ENCODE measurements at regions not wholly inside any gene's neighbourhood (a gene's known extent, or its start where the extent isn't known, plus 50 kb on each side); places are given as distances from the start of the nearest gene placed in this dataset.
"Not testable (repeated sequence)": the region's sequence is repeated elsewhere in the genome, so short reads cannot be mapped to it uniquely, and the experiment has no call there.

DNA sequence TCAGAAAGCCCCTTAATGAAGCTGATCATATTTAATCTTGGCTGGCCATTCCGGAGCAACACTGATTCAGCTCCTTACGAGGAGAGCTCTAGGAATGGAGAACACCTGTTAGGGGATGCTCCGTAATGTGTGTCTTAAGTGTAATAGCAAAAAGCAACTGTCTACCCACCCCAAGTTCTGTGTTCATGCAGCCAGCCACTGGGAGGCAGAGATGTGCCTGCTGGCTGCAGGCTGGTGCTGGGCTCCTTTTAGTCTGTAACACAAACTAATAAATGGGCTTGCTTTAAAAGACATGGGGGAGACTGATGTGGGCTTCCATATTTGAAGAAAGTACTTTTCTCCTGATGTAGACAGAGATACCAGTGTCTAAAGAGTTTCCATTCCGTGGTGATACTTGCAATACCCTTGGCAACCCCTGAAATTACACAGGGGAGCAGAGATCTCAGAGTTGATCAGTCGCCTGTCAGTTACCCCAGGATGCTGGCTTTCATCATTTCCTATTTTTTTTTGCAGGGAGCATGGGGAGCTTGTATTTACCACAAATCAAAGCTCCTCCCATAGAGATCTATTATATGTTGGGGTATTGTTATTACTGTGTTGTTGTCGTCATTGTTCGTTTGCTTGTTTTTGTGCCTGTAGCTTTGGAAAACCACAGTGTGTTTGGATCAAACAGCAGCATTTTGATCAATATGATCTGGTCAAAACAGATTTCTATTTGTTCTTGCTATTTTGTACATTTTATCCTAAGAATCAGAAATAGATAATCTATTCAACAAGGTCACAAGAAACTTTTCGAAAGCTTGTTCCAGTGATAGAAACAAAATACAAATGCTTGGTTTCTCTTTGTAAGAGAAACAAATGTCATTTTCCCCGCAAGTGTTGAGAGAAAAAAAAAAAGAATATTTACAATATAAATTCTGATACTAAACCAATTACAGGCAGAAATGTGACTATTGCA, 65.8 kb downstream of the MTX3 start:
- DNase-seq, result no peak

DNA sequence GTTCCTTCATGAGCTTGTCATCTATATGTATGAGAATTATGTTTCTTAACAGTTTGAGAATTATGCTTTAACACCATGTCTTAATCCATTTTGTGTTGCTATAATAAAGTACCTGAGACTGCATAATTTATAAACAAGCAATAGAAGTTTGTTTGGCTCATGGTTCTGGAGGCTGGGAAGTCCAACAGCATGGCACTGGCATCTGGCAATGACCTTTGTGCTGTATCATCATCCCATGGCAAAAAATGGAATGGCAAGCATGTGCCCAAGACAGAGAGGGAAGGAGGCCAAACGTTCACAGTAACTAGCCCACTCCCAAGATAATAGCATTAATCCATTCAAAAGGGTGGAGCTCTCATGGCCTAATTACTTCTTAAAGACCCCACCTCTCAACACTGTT, 67.6 kb downstream of the MTX3 start:
- DNase-seq, result no peak

DNA sequence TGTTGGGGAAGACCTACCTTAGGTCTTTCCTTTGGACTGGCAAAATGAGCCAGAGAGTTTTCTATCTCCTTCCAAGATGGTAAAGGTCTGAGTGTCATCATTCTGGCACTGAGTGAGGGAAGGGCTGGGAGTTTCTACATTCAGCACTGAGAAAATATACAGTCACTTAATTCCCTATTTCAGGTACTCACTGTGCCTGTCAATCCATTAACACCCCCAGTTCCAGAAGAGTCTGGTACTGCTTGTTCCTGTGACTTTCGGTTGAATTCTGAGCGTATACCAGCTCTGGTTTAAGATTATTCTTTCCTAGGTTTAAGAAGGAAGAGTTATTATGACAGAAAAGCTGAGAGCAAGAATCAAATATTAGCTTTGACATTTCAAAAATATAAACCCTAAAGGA, 68.4 kb downstream of the MTX3 start:
- DNase-seq, result no peak

DNA sequence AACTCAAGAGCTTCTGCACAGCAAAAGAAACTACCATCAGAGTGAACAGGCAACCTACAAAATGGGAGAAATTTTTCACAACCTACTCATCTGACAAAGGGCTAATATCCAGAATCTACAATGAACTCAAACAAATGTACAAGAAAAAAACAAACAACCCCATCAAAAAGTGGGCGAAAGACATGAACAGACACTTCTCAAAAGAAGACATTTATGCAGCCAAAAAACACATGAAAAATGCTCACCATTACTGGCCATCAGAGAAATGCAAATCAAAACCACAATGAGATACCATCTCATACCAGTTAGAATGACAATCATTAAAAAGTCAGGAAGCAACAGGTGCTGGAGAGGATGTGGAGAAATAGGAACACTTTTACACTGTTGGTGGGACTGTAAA, 83.6 kb downstream of the MTX3 start:
- not testable (repeated sequence) for DNase-seq

DNA sequence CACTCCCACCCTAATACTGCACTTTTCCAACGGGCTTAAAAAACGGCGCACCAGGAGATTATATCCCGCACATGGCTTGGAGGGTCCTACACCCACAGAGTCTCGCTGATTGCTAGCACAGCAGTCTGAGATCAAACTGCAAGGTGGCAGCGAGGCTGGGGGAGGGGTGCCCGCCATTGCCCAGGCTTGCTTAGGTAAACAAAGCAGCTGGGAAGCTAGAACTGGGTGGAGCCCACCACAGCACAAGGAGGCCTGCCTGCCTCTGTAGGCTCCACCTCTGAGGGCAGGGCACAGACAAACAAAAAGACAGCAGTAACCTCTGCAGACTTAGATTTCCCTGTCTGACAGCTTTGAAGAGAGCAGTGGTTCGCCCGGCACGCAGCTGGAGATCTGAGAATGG, 88.5 kb downstream of the MTX3 start:
- DNase-seq, result not testable (repeated sequence)

GRCh38 chr5:79901631-79902030, 89.4 kb downstream of the MTX3 start:
- no peak for DNase-seq

- no peak for DNase-seq
Observed at GRCh38 chr5:79898611-79899010, 92.5 kb downstream of the MTX3 start.

- no peak for DNase-seq
Observed at GRCh38 chr5:79893976-79894375, 97.1 kb downstream of the MTX3 start.

DNA sequence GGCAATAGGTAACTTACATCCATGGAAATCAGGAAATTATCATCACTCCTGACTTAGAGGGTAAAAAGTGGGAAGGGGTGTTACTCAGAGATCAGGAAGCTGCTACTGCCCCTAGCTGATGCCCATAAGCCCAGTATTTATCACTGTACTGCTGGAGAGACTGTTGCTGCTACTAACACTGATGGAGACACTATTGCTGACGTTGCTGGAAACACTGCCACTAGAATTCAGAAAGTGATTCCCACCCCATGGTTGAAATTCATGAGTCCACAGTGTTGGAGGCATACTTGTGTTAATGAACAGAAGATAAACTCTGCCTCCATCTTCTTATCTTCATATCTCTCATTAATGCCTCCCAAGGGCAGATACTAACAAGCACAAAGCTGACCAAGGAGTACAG, 97.6 kb downstream of the MTX3 start:
- DNase-seq, result no peak

GRCh38 chr5:79890930-79891249, 100.2 kb downstream of the MTX3 start:
- no peak for DNase-seq

GRCh38 chr5:79890119-79890929, 100.7 kb downstream of the MTX3 start:
- no peak for DNase-seq

- no peak for DNase-seq
Observed at GRCh38 chr5:79888643-79889042, 102.4 kb downstream of the MTX3 start.

GRCh38 chr5:79886925-79887655, 104.0 kb downstream of the MTX3 start:
- DNase-seq, result no peak

- no peak for DNase-seq
Observed at GRCh38 chr5:79886456-79886855, 104.6 kb downstream of the MTX3 start.

- not testable (repeated sequence) for DNase-seq
Observed at GRCh38 chr5:79879880-79880279, 111.2 kb downstream of the MTX3 start.

GRCh38 chr5:79878721-79879336, 112.2 kb downstream of the MTX3 start:
- peak; percentile 18 for DNase-seq

GRCh38 chr5:79878136-79878679, 112.9 kb downstream of the MTX3 start:
- DNase-seq, result no peak

- DNase-seq, result no peak
Observed at GRCh38 chr5:79876456-79876855, 114.6 kb downstream of the MTX3 start.

GRCh38 chr5:79875230-79875629, 115.8 kb downstream of the MTX3 start:
- DNase-seq, result no peak

DNA sequence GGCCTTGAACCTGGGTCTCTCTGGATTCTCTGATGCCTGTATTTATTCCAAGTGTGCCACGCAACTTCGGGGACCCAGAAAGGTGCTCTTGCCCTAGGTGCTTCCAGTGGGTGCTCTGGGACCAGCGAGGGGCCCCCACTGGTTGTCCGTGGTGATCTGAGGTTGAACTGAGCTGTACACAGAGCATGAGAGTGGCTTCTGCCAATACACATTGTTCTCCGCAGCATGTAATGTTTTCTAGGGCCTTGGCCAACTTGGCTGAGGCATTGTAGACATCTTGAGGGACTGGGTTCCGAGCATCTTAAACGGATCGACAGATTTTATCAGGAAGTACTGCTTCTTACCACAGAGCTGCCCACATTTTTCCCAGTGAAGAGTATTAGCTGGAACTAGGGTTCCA, 117.9 kb downstream of the MTX3 start:
- DNase-seq, result no peak

GRCh38 chr5:79872291-79872690, 118.8 kb downstream of the MTX3 start:
- no peak for DNase-seq

DNA sequence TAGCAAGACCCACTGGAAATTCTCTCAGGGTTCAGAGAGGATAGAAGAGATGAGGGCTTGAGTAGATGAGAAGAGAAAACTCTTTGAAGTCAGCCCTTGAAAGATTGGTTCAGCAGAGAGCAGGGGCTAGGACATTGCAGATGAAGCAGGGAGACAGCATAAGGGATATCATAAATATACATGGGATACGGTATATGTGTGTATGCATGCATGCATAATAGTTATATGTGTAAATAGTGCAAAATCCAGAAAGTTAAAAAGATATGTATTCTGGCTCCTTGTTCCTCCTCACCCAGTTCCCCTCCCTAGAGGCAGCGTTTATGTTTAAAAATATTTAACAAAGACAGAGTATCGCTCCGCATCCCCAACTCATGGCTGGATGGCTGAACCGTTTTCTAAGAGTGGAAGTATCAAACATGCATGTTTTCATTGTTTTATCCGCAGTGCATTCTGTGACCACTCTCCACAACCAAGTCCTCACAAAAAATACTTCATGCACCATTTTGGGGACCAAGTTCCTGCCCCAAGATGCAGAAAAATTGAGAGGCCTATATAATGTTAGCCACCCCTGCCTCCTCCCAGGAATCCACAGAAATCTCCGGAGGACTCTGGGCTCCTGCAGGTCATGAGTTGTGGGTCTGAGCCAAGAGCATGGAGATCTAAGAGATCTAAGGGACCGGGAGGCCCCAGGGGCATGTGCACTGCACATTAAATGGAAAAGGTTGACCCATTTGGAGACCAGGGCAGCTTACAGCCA, 119.5 kb downstream of the MTX3 start:
- no peak for DNase-seq

Measured in suppressor macrophage treated with lipopolysaccharide for 4 hours (primary cell).